ENCODE measurements at regions not wholly inside any gene's neighbourhood (a gene's known extent, or its start where the extent isn't known, plus 50 kb on each side); places are given as distances from the start of the nearest gene placed in this dataset.

- H3K9me3 ChIP-seq (ENCODE audit: control insufficient read depth in 1 of 2, low read length in 2 of 2), result no peaks in the 10 kb centered on the region
- H3K27ac ChIP-seq (ENCODE audit: low read depth, low read length), result no peak overlapping the region
- no peaks in the 10 kb centered on the region for H3K4me1 ChIP-seq (ENCODE audit: control insufficient read depth in 1 of 2, insufficient read depth in 2 of 2, low read length in 2 of 2)
- H3K27me3 ChIP-seq (ENCODE audit: control insufficient read depth in 1 of 2, insufficient read depth in 2 of 2, low read length in 2 of 2), result no peaks in the 10 kb centered on the region
- no peak overlapping the region for H3K9ac ChIP-seq (ENCODE audit: low read depth in 1 of 2, low read length in 2 of 2)
- no peak overlapping the region for H3K4me3 ChIP-seq (ENCODE audit: low read depth in 1 of 2, low read length in 2 of 2)
- H3K36me3 ChIP-seq (ENCODE audit: control insufficient read depth in 1 of 2, insufficient read depth in 2 of 2, low read length in 2 of 2), result no peaks in the 10 kb centered on the region
These were observed 285.9 kb upstream of the NEBL start for GRCh38 chr10:21183025-21183424.

- Histone ChIP-seq H3K4me3 (ENCODE audit: low read depth in 1 of 2, low read length in 2 of 2) (no peak overlapping the region), H3K27ac (ENCODE audit: low read depth, low read length) (no peak overlapping the region), H3K36me3 (ENCODE audit: control insufficient read depth in 1 of 2, insufficient read depth in 2 of 2, low read length in 2 of 2) (no peaks in the 10 kb centered on the region)
These were observed 284.3 kb upstream of the NEBL start for GRCh38 chr10:21181451-21181850.

GRCh38 chr10:21180604-21181003, 283.5 kb upstream of the NEBL start:
- Histone ChIP-seq H3K36me3 (ENCODE audit: control insufficient read depth in 1 of 2, insufficient read depth in 2 of 2, low read length in 2 of 2) (no peaks in the 10 kb centered on the region), H3K27ac (ENCODE audit: low read depth, low read length) (no peak overlapping the region), H3K4me3 (ENCODE audit: low read depth in 1 of 2, low read length in 2 of 2) (no peak overlapping the region), H3K4me1 (ENCODE audit: control insufficient read depth in 1 of 2, insufficient read depth in 2 of 2, low read length in 2 of 2) (no peaks in the 10 kb centered on the region), H3K9me3 (ENCODE audit: control insufficient read depth in 1 of 2, low read length in 2 of 2) (no peaks in the 10 kb centered on the region), H3K9ac (ENCODE audit: low read depth in 1 of 2, low read length in 2 of 2) (no peak overlapping the region), H3K27me3 (ENCODE audit: control insufficient read depth in 1 of 2, insufficient read depth in 2 of 2, low read length in 2 of 2) (no peaks in the 10 kb centered on the region)

More at GRCh38 chr10:21181451-21181850, 284.3 kb upstream of the NEBL start:
- H3K27me3 ChIP-seq (ENCODE audit: control insufficient read depth in 1 of 2, insufficient read depth in 2 of 2, low read length in 2 of 2), result no peaks in the 10 kb centered on the region
- H3K9me3 ChIP-seq (ENCODE audit: control insufficient read depth in 1 of 2, low read length in 2 of 2), result no peaks in the 10 kb centered on the region
- no peak overlapping the region for H3K9ac ChIP-seq (ENCODE audit: low read depth in 1 of 2, low read length in 2 of 2)
- H3K4me1 ChIP-seq (ENCODE audit: control insufficient read depth in 1 of 2, insufficient read depth in 2 of 2, low read length in 2 of 2), result no peaks in the 10 kb centered on the region

GRCh38 chr10:21176934-21177480, 279.9 kb upstream of the NEBL start:
- Histone ChIP-seq H3K27me3 (ENCODE audit: control insufficient read depth in 1 of 2, insufficient read depth in 2 of 2, low read length in 2 of 2) (peaks cover 3 to 11% of the 10 kb centered on the region in 2 donors), H3K4me3 (ENCODE audit: low read depth in 1 of 2, low read length in 2 of 2) (no peak overlapping the region), H3K36me3 (ENCODE audit: control insufficient read depth in 1 of 2, insufficient read depth in 2 of 2, low read length in 2 of 2) (no peaks in the 10 kb centered on the region), H3K9me3 (ENCODE audit: control insufficient read depth in 1 of 2, low read length in 2 of 2) (no peaks in the 10 kb centered on the region), H3K9ac (ENCODE audit: low read depth in 1 of 2, low read length in 2 of 2) (no peak overlapping the region), H3K4me1 (ENCODE audit: control insufficient read depth in 1 of 2, insufficient read depth in 2 of 2, low read length in 2 of 2) (peaks cover 4 to 9% of the 10 kb centered on the region in 2 donors), H3K27ac (ENCODE audit: low read depth, low read length) (no peak overlapping the region)

GRCh38 chr10:21175797-21176196, 278.7 kb upstream of the NEBL start:
- H3K36me3 ChIP-seq (ENCODE audit: control insufficient read depth in 1 of 2, insufficient read depth in 2 of 2, low read length in 2 of 2), result no peaks in the 10 kb centered on the region
- H3K27me3 ChIP-seq (ENCODE audit: control insufficient read depth in 1 of 2, insufficient read depth in 2 of 2, low read length in 2 of 2), result peaks cover 3 to 14% of the 10 kb centered on the region in 2 donors
- no peak overlapping the region for H3K4me3 ChIP-seq (ENCODE audit: low read depth in 1 of 2, low read length in 2 of 2)
- H3K27ac ChIP-seq (ENCODE audit: low read depth, low read length), result no peak overlapping the region
- H3K9ac ChIP-seq (ENCODE audit: low read depth in 1 of 2, low read length in 2 of 2), result no peak overlapping the region
- H3K4me1 ChIP-seq (ENCODE audit: control insufficient read depth in 1 of 2, insufficient read depth in 2 of 2, low read length in 2 of 2), result peaks cover 4 to 10% of the 10 kb centered on the region in 2 donors
- H3K9me3 ChIP-seq (ENCODE audit: control insufficient read depth in 1 of 2, low read length in 2 of 2), result no peaks in the 10 kb centered on the region

- Histone ChIP-seq H3K4me3 (ENCODE audit: low read depth in 1 of 2, low read length in 2 of 2) (peak overlapping the region; percentile 45 to 48), H3K4me1 (ENCODE audit: control insufficient read depth in 1 of 2, insufficient read depth in 2 of 2, low read length in 2 of 2) (peaks cover 4 to 12% of the 10 kb centered on the region in 2 donors), H3K27me3 (ENCODE audit: control insufficient read depth in 1 of 2, insufficient read depth in 2 of 2, low read length in 2 of 2) (peaks cover 3 to 14% of the 10 kb centered on the region in 2 donors), H3K9ac (ENCODE audit: low read depth in 1 of 2, low read length in 2 of 2) (no peak overlapping the region), H3K9me3 (ENCODE audit: control insufficient read depth in 1 of 2, low read length in 2 of 2) (no peaks in the 10 kb centered on the region), H3K27ac (ENCODE audit: low read depth, low read length) (no peak overlapping the region), H3K36me3 (ENCODE audit: control insufficient read depth in 1 of 2, insufficient read depth in 2 of 2, low read length in 2 of 2) (no peaks in the 10 kb centered on the region)
These were observed 277.8 kb upstream of the NEBL start for GRCh38 chr10:21174715-21175495.

GRCh38 chr10:21173802-21174714, 276.9 kb upstream of the NEBL start:
- H3K9ac ChIP-seq (ENCODE audit: low read depth in 1 of 2, low read length in 2 of 2), result peak overlapping the region in 1 of 2 donors; percentile 43
- peaks cover 4 to 12% of the 10 kb centered on the region in 2 donors for H3K4me1 ChIP-seq (ENCODE audit: control insufficient read depth in 1 of 2, insufficient read depth in 2 of 2, low read length in 2 of 2)
- no peaks in the 10 kb centered on the region for H3K9me3 ChIP-seq (ENCODE audit: control insufficient read depth in 1 of 2, low read length in 2 of 2)
- H3K4me3 ChIP-seq (ENCODE audit: low read depth in 1 of 2, low read length in 2 of 2), result peak overlapping the region; percentile 60 to 64
- no peak overlapping the region for H3K27ac ChIP-seq (ENCODE audit: low read depth, low read length)
- H3K27me3 ChIP-seq (ENCODE audit: control insufficient read depth in 1 of 2, insufficient read depth in 2 of 2, low read length in 2 of 2), result peaks cover 3 to 14% of the 10 kb centered on the region in 2 donors
- no peaks in the 10 kb centered on the region for H3K36me3 ChIP-seq (ENCODE audit: control insufficient read depth in 1 of 2, insufficient read depth in 2 of 2, low read length in 2 of 2)

GRCh38 chr10:21172930-21173801, 276.1 kb upstream of the NEBL start:
- no peaks in the 10 kb centered on the region for H3K36me3 ChIP-seq (ENCODE audit: control insufficient read depth in 1 of 2, insufficient read depth in 2 of 2, low read length in 2 of 2)
- H3K4me3 ChIP-seq (ENCODE audit: low read depth in 1 of 2, low read length in 2 of 2), result peak overlapping the region; percentile 60 to 64
- H3K9me3 ChIP-seq (ENCODE audit: control insufficient read depth in 1 of 2, low read length in 2 of 2), result no peaks in the 10 kb centered on the region
- H3K4me1 ChIP-seq (ENCODE audit: control insufficient read depth in 1 of 2, insufficient read depth in 2 of 2, low read length in 2 of 2), result peaks cover 4 to 12% of the 10 kb centered on the region in 2 donors
- peak overlapping the region; percentile 10 for H3K27ac ChIP-seq (ENCODE audit: low read depth, low read length)
- H3K9ac ChIP-seq (ENCODE audit: low read depth in 1 of 2, low read length in 2 of 2), result peak overlapping the region in 1 of 2 donors; percentile 43
- H3K27me3 ChIP-seq (ENCODE audit: control insufficient read depth in 1 of 2, insufficient read depth in 2 of 2, low read length in 2 of 2), result peaks cover 3 to 14% of the 10 kb centered on the region in 2 donors

GRCh38 chr10:21172542-21172929, 275.4 kb upstream of the NEBL start:
- Histone ChIP-seq H3K27me3 (ENCODE audit: control insufficient read depth in 1 of 2, insufficient read depth in 2 of 2, low read length in 2 of 2) (peaks cover 3 to 14% of the 10 kb centered on the region in 2 donors), H3K36me3 (ENCODE audit: control insufficient read depth in 1 of 2, insufficient read depth in 2 of 2, low read length in 2 of 2) (no peaks in the 10 kb centered on the region), H3K9me3 (ENCODE audit: control insufficient read depth in 1 of 2, low read length in 2 of 2) (no peaks in the 10 kb centered on the region), H3K4me1 (ENCODE audit: control insufficient read depth in 1 of 2, insufficient read depth in 2 of 2, low read length in 2 of 2) (peaks cover 4 to 12% of the 10 kb centered on the region in 2 donors), H3K27ac (ENCODE audit: low read depth, low read length) (no peak overlapping the region), H3K4me3 (ENCODE audit: low read depth in 1 of 2, low read length in 2 of 2) (peak overlapping the region; percentile 36 to 60), H3K9ac (ENCODE audit: low read depth in 1 of 2, low read length in 2 of 2) (peak overlapping the region in 1 of 2 donors; percentile 43)

Measured in duodenal mucosa (tissue), 2 donors.